GM21360 (cell line): ENCODE measurements at regions not wholly inside any gene's neighbourhood (a gene's known extent, or its start where the extent isn't known, plus 50 kb on each side); places are given as distances from the start of the nearest gene placed in this dataset.
"Not testable (repeated sequence)": the region's sequence is repeated elsewhere in the genome, so short reads cannot be mapped to it uniquely, and the experiment has no call there.

Experiments
- ATAC-seq: cut with Tn5 transposase; IDR thresholded peaks from one replicate; pipeline ENCODE4 v1.9.1; 2021; ENCODE audit warnings: mild to moderate bottlenecking, moderate library complexity; ENCODE audit not compliant: unreplicated experiment

GRCh38 chrX:114095789-114096188 lies 488.1 kb upstream of the HTR2C start:
- no peak for ATAC-seq

- no peak for ATAC-seq
Observed at GRCh38 chrX:114087543-114087942, 496.3 kb upstream of the HTR2C start.

DNA sequence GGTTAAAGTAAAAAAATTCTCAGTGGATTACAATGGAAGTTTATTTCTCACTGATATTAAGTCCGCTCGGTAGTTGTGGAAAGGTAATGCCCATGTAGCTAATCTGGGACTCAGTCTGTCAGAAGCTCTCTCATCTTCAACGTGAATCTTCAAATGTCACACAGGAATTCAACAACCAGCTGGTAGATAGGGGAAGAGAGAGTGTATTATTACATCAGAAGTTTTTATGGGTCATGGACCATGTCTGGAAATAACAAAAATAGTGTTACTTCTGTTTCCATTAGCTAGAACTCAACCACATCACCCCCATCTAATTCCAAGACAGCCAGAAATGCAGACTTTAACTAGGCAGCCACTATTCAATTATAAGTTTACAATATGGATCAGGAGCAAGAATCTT lies 506.1 kb upstream of the HTR2C start:
- ATAC-seq, result no peak

GRCh38 chrX:114075073-114075673 lies 508.7 kb upstream of the HTR2C start:
- ATAC-seq, result no peak

DNA sequence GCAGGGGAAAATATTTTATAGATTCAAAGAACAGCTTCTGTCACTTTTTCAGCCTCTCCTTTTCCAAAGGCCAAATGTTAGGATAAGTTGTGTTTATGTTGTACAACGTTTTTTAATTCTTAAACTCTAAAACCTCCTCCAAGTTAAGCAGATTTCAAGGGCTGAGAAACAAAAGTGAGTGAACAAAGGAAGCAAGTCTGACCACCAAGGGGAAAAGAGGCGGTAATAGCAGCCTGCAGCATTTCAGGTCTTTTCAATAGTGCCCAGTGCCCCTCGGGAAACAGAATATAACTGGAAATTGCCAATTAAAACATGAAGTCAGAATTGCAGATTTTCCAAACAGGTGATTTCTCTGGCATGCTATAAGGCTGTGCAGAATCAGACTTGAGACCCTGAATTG lies 510.0 kb upstream of the HTR2C start:
- no peak for ATAC-seq

- ATAC-seq, result no peak
Observed at GRCh38 chrX:114071412-114071811, 512.5 kb upstream of the HTR2C start.

DNA sequence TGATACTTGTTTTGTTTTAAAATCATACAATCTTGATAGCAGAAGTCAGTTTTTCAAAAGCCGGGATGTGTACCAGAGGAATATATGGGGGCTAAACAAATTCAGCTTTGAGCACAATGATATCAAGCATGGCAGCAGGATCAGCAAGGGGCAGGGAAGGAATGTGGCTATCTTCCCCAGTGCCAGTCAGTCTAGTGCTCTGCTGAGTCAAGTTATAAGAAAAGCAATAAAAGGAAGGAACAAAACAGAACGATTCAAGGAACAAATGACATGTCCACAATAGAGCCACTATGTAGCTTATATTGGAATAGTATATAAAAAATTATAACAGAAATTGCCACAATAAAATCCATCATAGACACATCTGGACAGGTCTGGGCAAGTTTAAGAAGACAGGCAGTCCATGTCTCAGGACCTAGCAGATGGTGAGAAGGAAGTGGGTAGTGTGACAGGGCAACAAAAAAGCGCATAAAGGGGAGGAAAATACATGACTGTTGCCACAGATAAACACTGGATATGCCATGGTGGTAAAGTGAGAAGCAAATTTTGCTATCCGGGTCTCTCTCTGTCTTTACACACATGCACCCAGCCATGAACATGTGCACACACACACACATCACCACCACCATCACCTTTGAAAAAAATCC lies 518.2 kb upstream of the HTR2C start:
- no peak for ATAC-seq

DNA sequence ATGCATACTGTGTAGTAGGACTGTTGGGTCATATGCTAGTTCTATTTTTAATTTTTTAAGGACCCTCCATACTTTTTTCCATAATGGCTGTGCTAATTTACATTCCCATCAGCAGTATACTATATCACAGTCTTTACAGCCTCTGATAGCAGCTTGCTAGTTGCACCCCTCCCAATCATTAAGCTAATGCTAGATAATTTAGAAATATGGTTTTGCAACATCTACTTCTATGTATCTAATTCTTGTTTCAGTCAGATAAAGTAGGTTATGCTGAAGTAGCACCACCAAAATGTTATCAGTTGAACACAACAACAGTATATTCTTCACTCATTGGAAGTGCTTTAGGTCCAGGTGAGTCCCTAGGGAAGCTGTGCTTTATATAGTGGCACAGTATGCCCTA lies 522.7 kb upstream of the HTR2C start:
- ATAC-seq, result no peak

GRCh38 chrX:114058988-114059418 lies 524.9 kb upstream of the HTR2C start:
- no peak for ATAC-seq

GRCh38 chrX:114057422-114057821 lies 526.5 kb upstream of the HTR2C start:
- not testable (repeated sequence) for ATAC-seq

- no peak for ATAC-seq
Observed at GRCh38 chrX:114051667-114052315, 532.1 kb upstream of the HTR2C start.

- ATAC-seq, result no peak
Observed at GRCh38 chrX:114050075-114050796, 533.6 kb upstream of the HTR2C start.

- no peak for ATAC-seq
Observed at GRCh38 chrX:114049063-114049462, 534.8 kb upstream of the HTR2C start.

DNA sequence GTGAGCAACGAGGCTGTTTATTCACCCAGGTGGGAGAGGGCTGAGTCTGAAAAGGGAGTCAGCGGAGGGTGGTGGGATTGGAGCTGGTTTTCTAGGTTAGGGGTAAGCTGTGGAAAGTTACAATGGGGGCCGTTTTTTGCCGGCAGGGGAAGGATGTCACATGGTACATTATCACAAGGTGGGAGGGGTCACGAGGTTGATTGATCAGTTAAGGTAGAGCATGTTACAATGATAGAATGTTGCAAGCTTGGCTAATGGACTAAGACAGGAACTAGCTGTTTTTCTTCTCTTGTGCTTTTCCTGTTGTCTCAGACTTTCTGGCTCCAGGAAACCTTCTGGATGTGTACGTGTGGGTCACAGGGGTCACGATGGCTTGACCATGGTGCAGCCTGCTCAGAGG lies 536.3 kb upstream of the HTR2C start:
- no peak for ATAC-seq

DNA sequence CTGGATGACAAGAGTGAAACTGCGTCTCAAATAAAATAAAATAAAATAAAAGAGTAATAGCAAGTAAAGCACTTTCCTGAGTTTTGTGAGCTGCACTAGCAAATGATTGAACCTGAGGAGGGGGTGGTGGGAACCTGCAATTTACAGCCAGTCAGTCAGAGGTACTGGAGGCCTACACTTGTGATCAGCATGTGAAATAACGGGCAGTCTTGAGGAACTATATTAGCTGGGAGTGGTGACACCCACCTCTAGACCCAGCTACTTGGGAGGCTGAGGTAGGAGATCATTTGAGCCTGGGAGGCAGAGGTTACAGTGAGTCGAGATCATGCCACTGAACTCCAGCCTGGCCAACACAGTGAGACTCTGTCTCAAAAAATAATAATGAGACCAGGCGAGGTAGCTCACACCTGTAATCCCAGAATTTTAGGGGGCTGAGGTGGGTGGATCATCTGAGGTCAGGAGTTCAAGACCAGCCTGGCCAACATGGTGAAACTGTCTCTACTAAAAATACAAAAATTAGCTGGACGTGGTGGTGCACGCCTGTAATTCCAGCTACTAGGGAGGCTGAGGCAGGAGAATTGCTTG lies 537.1 kb upstream of the HTR2C start:
- ATAC-seq, result no peak

- ATAC-seq, result not testable (repeated sequence)
Observed at GRCh38 chrX:114041470-114041869, 542.4 kb upstream of the HTR2C start.

- ATAC-seq, result not testable (repeated sequence)
Observed at GRCh38 chrX:114040661-114041269, 543.1 kb upstream of the HTR2C start.

- not testable (repeated sequence) for ATAC-seq
Observed at GRCh38 chrX:114040111-114040510, 543.8 kb upstream of the HTR2C start.

- no peak for ATAC-seq
Observed at GRCh38 chrX:114038358-114038757, 545.5 kb upstream of the HTR2C start.

GRCh38 chrX:114037515-114037914 lies 546.4 kb upstream of the HTR2C start:
- ATAC-seq, result no peak
